GF-D8 (cell line): ENCODE measurements at regions not wholly inside any gene's neighbourhood (a gene's known extent, or its start where the extent isn't known, plus 50 kb on each side); places are given as distances from the start of the nearest gene placed in this dataset.

Experiments
- DNase-seq: peaks from one replicate; lab custom pipeline; 2025; lab: John Stamatoyannopoulos, UW

DNA sequence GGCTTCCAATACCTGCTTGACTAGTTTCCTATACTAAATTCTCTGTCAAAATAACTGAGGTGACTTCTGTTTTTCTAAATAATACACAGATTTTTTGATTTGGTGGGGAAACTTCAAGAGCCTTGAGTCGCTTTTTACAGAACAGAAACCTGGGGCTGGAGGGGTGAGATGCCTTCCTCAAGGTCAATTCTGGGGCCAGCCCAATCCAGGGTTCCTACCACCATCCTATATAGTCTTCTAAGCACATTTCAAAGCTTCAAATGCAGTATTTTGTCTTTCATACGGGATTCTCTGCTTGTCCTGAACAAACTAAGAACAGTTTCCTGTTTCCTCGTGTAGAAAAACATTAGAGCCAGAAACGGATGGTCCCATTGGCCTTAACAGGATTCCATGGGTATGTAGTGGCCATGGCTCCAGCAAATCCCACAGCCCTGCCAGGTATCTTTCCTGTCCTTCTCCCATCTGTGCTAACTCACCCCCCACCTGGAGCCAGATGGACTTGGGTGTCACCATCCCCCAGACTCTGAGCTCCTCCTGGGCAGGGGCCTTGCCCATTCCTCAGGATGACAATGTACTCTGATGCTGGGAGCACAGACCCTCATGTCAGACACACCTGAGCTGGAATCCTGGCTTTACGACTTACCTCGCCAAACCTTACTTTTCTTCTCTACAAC, 146.9 kb downstream of the KLF13 start:
- no peak for DNase-seq

DNA sequence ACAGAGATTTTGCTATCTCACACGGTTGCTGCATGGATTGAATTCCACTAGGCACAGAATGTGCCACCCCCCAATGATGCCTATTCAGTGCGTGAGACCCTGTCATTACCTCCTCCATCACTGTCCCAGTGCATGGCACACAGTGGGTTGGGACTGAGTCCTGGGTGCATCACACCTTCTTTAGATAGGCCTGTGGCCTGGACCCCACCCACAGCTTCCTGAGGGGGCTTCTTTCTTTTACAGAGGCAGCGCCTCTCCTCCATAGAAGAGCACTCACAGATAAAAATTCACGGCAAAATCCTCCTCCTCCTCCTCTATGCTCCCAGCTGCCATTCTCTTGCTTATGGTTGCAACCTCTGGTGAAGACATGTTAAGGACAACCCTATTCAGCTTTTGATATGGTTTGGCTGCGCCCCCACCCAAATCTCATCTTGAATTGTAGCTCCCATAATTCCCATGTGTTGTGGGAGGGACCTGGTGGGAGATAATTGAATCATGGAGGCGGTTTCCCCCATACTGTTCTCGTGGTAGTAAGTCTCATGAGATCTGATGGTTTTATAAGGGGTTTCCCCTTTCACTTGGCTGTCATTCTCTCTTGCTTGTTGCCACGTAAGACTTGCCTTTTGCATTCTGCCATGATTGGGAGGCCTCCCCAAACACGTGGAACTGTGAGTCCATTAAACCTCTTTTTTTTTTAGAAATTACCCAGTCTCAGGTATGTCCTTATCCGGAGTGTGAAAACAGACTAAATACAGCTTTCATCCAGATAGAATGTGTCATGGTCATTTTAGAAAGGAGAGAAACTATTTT, 147.6 kb downstream of the KLF13 start:
- no peak for DNase-seq

- DNase-seq: no peak
Measured at GRCh38 chr15:31476236-31476810, 149.7 kb downstream of the KLF13 start.

GRCh38 chr15:31476866-31477265, 150.2 kb downstream of the KLF13 start:
- no peak for DNase-seq

DNA sequence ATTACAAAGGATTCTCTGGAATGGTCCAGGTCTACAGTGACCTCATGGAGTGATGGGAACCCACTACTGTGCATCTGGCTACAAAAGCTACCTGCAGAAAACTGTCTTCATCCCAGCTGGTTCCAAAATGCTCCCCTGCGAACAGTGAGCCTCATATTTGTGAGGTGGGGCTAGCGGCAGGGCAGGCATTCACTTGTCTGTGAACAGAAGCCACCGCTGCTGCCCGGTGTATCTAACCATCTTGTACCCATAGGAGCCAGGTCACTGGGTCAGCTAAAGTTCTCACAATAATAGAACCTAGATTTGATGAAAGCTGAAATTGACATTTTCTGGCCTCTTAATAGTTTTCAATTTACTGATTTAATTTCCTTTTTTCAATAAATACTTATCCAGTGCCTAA, 150.7 kb downstream of the KLF13 start:
- no peak for DNase-seq

DNA sequence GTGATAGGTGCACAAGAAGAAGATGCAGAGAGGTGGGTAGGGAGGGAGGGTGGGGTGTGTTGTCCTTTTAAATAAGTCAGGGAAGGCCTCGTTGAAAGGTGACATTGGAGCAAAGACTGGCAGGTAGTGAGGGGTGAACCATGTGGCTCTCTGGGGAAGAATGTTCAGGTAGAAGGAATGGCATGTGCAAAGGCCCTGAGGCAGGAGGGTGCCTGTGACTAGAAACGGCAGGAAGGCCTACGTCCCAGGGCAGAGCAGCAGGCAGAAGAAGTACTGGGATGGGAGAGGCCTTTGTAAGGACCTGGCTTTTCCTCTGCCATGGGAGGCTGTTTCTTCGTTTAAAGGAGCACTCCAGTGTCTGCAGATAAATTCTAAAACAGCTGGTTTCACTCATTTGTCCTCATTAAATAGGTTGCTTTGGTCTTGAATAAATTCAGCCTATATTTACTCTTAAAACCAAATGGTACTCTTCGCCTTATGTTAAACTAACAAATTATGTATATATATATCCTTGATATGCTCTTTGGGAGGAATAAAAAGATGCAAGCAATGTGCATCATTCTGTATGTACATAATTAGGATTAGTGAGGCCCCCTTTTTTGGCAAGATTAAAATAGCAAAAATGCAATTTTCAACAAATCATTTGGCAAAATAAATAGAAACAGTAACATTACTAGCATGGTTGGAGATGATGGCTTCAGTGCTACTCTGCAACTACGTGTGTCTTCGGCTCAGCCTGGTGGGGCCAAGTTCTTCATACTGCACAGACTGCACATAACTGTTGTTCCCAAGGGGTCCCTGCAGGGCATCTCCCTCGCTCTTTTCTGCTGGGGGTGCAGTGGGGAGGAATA, 151.4 kb downstream of the KLF13 start:
- no peak for DNase-seq

DNA sequence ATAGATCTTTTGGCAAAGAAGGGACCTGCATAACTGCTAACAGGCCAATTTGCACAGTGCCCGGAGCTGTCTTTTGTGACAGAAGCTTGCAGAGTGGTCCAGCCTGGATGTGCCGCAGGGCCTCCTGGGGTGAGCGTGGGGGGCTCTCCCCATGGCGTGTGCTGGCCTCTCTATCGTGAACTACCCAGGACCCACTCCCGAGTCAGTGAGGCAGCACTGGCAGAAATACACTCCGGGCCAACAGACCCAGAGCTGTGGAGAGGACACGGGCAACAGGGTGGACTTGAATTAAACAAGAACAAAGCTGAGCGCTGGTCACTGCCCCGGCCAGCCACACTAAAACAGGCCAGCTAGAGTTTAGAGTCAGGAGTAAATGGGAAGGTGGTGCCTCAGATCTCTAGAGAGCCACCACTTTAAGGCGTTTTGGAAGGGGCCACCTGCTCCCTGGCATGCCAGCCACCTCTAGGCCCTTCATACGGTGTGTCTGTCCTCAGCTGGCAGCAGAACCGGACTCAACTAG, 152.1 kb downstream of the KLF13 start:
- no peak for DNase-seq

GRCh38 chr15:31480356-31481025, 153.9 kb downstream of the KLF13 start:
- no peak for DNase-seq

- DNase-seq: no peak
Measured at GRCh38 chr15:31481142-31481541, 154.5 kb downstream of the KLF13 start.

GRCh38 chr15:31482122-31482922, 155.7 kb downstream of the KLF13 start:
- no peak for DNase-seq

DNA sequence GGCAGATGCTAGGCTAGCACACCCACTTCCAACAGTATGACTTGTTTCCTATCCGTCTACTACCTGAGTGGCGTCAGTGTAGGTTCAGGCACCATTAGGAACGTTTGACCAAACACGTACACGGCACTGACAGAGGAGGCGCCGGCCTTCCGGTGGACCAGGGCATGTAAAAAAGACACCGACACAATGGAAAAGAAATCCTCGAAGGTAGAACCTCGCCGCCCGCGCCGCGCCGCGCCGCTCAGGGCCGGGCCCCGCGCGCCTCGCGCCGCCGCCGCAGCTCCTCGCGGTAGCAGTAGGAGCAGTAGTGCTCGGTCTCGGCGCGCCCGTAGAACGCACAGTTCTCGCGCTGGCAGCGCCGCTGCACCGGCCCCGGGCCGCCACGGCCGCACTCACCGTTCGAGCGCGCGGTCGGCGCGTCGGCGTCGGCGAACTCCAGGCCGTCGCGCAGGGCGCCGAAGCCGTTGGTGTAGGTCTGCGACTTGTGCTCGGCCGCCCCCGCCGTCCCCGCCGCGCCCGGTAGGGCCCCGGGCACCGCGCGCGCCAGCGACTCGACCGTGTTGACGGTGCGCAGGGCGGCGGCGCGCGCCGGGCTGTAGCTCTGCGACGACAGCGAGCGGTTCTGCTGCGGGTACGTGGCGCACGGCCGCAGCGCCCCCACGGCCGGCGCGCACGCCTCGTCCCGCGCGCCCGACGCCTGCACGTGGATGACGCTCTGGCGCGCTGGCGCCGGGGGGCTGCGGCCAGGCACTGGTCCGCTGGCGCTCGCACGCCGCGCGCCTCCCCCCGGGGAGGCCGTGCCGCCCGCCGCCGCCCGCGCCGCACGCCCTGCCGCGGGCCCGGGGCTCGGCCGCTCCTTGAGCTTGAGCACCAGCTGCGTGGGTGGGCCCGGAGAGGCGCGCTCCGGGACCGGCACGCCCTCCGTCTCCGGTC, 156.7 kb downstream of the KLF13 start:
- no peak for DNase-seq

DNA sequence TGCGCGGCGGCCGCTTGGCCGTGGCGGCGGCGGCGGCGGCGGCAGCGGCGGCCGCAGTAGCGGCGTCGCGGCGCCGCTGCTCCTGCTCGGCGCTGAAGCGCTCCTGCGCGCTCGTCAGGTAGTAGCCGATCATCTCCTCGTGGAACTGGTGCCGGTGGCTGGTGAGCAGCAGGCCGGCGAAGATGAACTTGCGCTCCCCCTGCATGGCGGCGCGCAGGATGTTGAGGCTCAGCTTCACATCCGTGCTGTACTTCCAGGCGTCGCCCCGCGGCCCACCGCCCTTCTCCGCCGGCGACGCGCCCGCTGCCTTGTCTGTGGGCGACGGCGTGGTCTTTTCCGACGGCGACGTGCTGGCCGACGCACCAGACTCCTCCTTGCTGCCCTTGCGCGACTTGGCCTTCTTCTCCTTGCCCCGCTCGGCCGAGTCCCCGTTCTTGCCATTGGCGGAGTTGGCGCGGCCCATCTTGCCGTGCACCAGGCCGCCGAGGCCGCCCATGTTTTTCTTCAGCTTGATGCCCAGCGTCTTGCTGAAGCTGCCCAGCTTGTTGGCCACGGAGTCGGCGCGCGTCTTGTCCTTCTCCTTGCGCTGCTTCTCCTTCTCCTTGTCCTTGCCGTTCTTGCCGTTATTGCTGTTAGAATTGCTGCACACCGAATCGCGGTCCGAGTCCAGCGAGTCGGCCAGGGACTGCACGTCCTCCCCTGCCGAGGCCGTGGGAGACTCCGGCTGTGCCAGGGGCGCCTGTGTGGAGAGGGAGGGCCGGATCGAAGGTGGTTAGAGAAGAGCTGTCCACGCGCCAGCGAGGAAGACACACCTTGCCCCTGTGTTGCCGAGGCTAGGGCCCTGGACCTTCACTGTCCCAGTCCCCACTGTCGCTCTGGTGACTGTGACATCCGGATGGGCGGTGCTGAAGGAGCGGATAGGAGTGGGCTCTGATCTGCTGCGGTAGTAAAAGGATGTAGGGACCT, 157.6 kb downstream of the KLF13 start:
- no peak for DNase-seq

DNA sequence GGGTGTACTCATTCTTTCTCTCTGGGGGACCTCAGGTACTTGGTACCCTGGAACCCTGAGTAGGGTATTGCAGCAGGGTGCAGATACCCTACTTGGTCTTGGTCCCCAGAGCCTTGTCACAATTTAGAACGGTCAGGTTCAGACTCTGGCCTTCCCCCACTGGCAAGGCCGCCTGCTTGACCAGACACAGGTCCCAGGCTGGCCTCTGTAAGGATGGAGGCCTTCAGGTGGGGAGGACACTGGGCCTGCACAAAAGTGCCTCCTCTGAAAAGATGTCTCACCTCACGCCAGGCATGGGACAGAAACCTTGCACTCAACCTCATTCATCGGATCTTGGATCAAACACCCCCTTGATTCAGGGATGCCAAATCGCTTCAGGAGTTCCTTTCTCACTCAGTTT, 158.4 kb downstream of the KLF13 start:
- DNase-seq: no peak

- DNase-seq: no peak
Measured at GRCh38 chr15:31485431-31485830, 158.8 kb downstream of the KLF13 start.

- DNase-seq: no peak
Measured at GRCh38 chr15:31485911-31486461, 159.4 kb downstream of the KLF13 start.

DNA sequence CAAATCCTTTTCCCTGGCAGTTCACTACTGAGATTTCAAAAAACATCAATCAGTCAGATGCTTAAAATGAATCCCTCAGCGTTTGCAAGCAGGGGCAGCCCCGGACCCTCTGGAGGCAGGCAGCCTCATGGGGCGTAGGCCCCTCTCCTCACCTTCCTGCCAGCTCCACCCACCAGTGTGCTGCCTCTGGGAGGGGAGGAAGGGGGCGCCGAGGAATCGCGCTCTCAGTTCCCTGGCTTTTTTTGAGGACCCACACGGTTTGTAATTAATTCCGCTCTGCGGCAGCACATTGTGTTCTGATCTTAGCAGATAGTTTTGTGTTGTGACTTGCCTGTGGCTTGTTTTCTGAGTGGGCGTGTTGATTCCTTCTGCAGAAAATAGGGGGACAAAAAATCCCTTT, 159.9 kb downstream of the KLF13 start:
- no peak for DNase-seq

- DNase-seq: no peak
Measured at GRCh38 chr15:31486906-31487695, 160.5 kb downstream of the KLF13 start.
